IMR-90 (cell line): ENCODE measurements at regions not wholly inside any gene's neighbourhood (a gene's known extent, or its start where the extent isn't known, plus 50 kb on each side); places are given as distances from the start of the nearest gene placed in this dataset.
A peak's percentile ranks its signal among the peaks of the same experiment; 100 is the strongest.

ENCODE experiments used
- ATAC-seq: fragments of 200-7000 bp; cut with Tn5 transposase; 2 replicates; pipeline ENCODE4 v1.9.1; 2020; ENCODE audit warnings: low read depth, mild to moderate bottlenecking, moderate library complexity
- BruUV-seq: library from RNA; stranded (reverse); fragments of 400-500 nt; replicated peaks from 2 replicates; lab custom pipeline; 2021; lab: Mats Ljungman, UMichigan
- CTCF ChIA-PET: fragments of 300-600 bp; formaldehyde crosslinking; extraction: SDS; loops from one replicate; lab custom pipeline; 2021; ENCODE audit warnings: antibody characterized with exemption; lab: Yijun Ruan, JAX
- POLR2A ChIA-PET: fragments of 300-600 bp; sonication (Branson Sonifier 250); formaldehyde crosslinking; loops from one replicate; lab custom pipeline; 2022; ENCODE audit warnings: antibody characterized with exemption; ENCODE audit not compliant: unreplicated experiment; lab: Charles Lee
- DNase-seq: peaks from one replicate; pipeline ENCODE4 v3.0.0; 2013
- H2AFZ ChIP-seq: replicated peaks from 2 replicates; pipeline ENCODE3; 2013; ENCODE audit warnings: low read length, mild to moderate bottlenecking; ENCODE audit not compliant: poor library complexity
- H2AK5ac ChIP-seq: 2 replicates; pipeline ENCODE4 v1.6.1; 2013; ENCODE audit warnings: low read depth, low read length, inconsistent platforms
- H2AK9ac ChIP-seq: replicated peaks from 2 replicates; pipeline ENCODE3; 2013; ENCODE audit warnings: mild to moderate bottlenecking, low read depth, low read length, moderate library complexity; ENCODE audit not compliant: poor library complexity
- H2BK120ac ChIP-seq: 2 replicates; pipeline ENCODE4 v1.6.1; 2013; ENCODE audit warnings: low read depth, low read length, inconsistent platforms
- H2BK15ac ChIP-seq: 3 replicates; pipeline ENCODE4 v1.6.1; 2013; ENCODE audit warnings: low read depth, low read length, inconsistent platforms
- H2BK20ac ChIP-seq: 2 replicates; pipeline ENCODE4 v1.6.1; 2013; ENCODE audit warnings: low read depth, mild to moderate bottlenecking, inconsistent platforms, low read length, moderate library complexity
- H2BK5ac ChIP-seq: 2 replicates; pipeline ENCODE4 v1.6.1; 2013; ENCODE audit warnings: mild to moderate bottlenecking, low read depth, low read length, inconsistent platforms; ENCODE audit not compliant: poor library complexity, severe bottlenecking
- H3K14ac ChIP-seq: replicated peaks from 2 replicates; pipeline ENCODE4 v1.6.1; 2013; ENCODE audit warnings: low read depth, low read length, inconsistent platforms
- H3K18ac ChIP-seq: 2 replicates; pipeline ENCODE4 v1.6.1; 2013; ENCODE audit warnings: low read depth, low read length, control low read depth
- H3K23ac ChIP-seq: 2 replicates; pipeline ENCODE4 v1.6.1; 2013; ENCODE audit warnings: low read depth, low read length, inconsistent platforms
- H3K27ac ChIP-seq: 2 replicates; pipeline ENCODE4 v1.5.1; 2013; ENCODE audit warnings: mild to moderate bottlenecking, control low read depth, low read length; ENCODE audit not compliant: insufficient read depth
- H3K27me3 ChIP-seq: 2 replicates; pipeline ENCODE4 v1.6.1; 2013; ENCODE audit warnings: low read length; ENCODE audit not compliant: control insufficient read depth, insufficient read depth
- H3K36me3 ChIP-seq: 2 replicates; pipeline ENCODE4 v1.6.1; 2013; ENCODE audit warnings: low read length, mixed read lengths; ENCODE audit not compliant: control insufficient read depth, insufficient read depth
- H3K4ac ChIP-seq: 2 replicates; pipeline ENCODE4 v1.6.1; 2013; ENCODE audit warnings: low read depth, low read length, inconsistent platforms
- H3K4me1 ChIP-seq: 2 replicates; pipeline ENCODE4 v1.6.1; 2013; ENCODE audit warnings: low read length, mixed read lengths; ENCODE audit not compliant: control insufficient read depth, insufficient read depth
- H3K4me2 ChIP-seq: 2 replicates; pipeline ENCODE4 v1.6.1; 2013; ENCODE audit warnings: low read depth, mild to moderate bottlenecking, control low read depth, low read length, moderate library complexity
- H3K4me3 ChIP-seq: 2 replicates; pipeline ENCODE4 v1.5.1; 2013; ENCODE audit warnings: low read depth, mild to moderate bottlenecking, control low read depth, low read length, moderate library complexity; ENCODE audit not compliant: insufficient read depth
- H3K56ac ChIP-seq: 2 replicates; pipeline ENCODE4 v1.6.1; 2013; ENCODE audit warnings: low read length, inconsistent platforms; ENCODE audit not compliant: insufficient read depth; ENCODE audit errors: extremely low read depth
- H3K79me1 ChIP-seq, 2 experiments: 2 replicates each; pipeline ENCODE4 v1.6.1; 2013; ENCODE audit warnings: low read length in 2 of 2, inconsistent platforms in 1 of 2, low read depth in 1 of 2
- H3K9ac ChIP-seq: 2 replicates; pipeline ENCODE4 v1.6.1; 2013; ENCODE audit warnings: low read depth, low read length, control low read depth
- H3K9me1 ChIP-seq: 2 replicates; pipeline ENCODE4 v1.6.1; 2013; ENCODE audit warnings: low read length, inconsistent platforms; ENCODE audit not compliant: insufficient read depth
- H3K9me3 ChIP-seq: 2 replicates; pipeline ENCODE4 v1.6.1; 2013; ENCODE audit warnings: low read length; ENCODE audit not compliant: control insufficient read depth, insufficient read depth
- H4K20me1 ChIP-seq: 2 replicates; pipeline ENCODE4 v1.6.1; 2013; ENCODE audit warnings: low read length, inconsistent platforms; ENCODE audit not compliant: insufficient read depth
- H4K5ac ChIP-seq: 2 replicates; pipeline ENCODE4 v1.6.1; 2013; ENCODE audit warnings: mild to moderate bottlenecking, low read depth, low read length, control low read depth
- H4K8ac ChIP-seq, 2 experiments: 2 replicates each; pipeline ENCODE4 v1.6.1; 2013; ENCODE audit warnings: low read depth in 2 of 2, low read length in 2 of 2, control low read depth in 1 of 2, inconsistent platforms in 1 of 2
- H4K91ac ChIP-seq: 2 replicates; pipeline ENCODE4 v1.6.1; 2013; ENCODE audit warnings: low read depth, low read length, inconsistent platforms; ENCODE audit not compliant: insufficient read depth
- MAFK ChIP-seq: IDR thresholded peaks from 2 replicates; pipeline ENCODE4 v1.6.1; 2012; ENCODE audit warnings: low read depth, low read length, improper control_type of control experiment
- MAZ ChIP-seq: IDR thresholded peaks from 2 replicates; pipeline ENCODE4 v1.6.1; 2012; ENCODE audit warnings: low read depth, mild to moderate bottlenecking, low read length, improper control_type of control experiment, moderate library complexity, borderline replicate concordance
- POLR2A ChIP-seq: IDR thresholded peaks from 2 replicates; pipeline ENCODE4 v1.6.1; 2012; ENCODE audit warnings: mild to moderate bottlenecking, low read depth, low read length
- RAD21 ChIP-seq: IDR thresholded peaks from 2 replicates; pipeline ENCODE4 v1.6.1; 2012; ENCODE audit warnings: low read length, improper control_type of control experiment
- RCOR1 ChIP-seq: IDR thresholded peaks from 2 replicates; pipeline ENCODE4 v1.6.1; 2012; ENCODE audit warnings: mild to moderate bottlenecking, low read length, improper control_type of control experiment; ENCODE audit not compliant: insufficient replicate concordance
- SMC3 ChIP-seq: fragments of 150-350 bp; IDR thresholded peaks from 2 replicates; pipeline ENCODE4 v1.6.1; 2016; ENCODE audit warnings: low read depth, mild to moderate bottlenecking, antibody characterized with exemption, low read length, moderate library complexity
- WGBS, 2 experiments: methylation state at CpG; one replicate each; pipeline versions ENCODE4 v1.1.5 to v1.1.7; 2013; ENCODE audit warnings: missing lambda C conversion rate in 2 of 2; ENCODE audit not compliant: insufficient read length in 1 of 2; ENCODE audit errors: extremely low coverage in 2 of 2; 5-methylcytosine and 5-hydroxymethylcytosine counted together
- dilution Hi-C: fragments of 300-500 bp; cut with HindIII; formaldehyde crosslinking; loops from one replicate; pipeline ENCODE4 v1.14.3; 2018; ENCODE audit warnings: low sequenced_read_pairs; ENCODE audit not compliant: unreplicated experiment
- in situ Hi-C: fragments of 300-500 bp; cut with MboI; formaldehyde crosslinking; loops from 3 replicates; pipeline ENCODE4 v1.14.3; 2019; ENCODE audit warnings: low sequenced_read_pairs, inconsistent platforms, mixed read lengths
- intact Hi-C: fragments of 100-400 bp; cut with micrococcal nuclease; formaldehyde crosslinking; loops from 2 replicates; pipeline ENCODE4 v1.10.0; 2022
- TF ChIP-seq, protein P1 (sequence below): conservative IDR thresholded peaks from 2 replicates; pipeline ENCODE4 v1.5.1; 2012; ENCODE audit warnings: mild to moderate bottlenecking, low read depth, low read length, improper control_type of control experiment

DNA sequence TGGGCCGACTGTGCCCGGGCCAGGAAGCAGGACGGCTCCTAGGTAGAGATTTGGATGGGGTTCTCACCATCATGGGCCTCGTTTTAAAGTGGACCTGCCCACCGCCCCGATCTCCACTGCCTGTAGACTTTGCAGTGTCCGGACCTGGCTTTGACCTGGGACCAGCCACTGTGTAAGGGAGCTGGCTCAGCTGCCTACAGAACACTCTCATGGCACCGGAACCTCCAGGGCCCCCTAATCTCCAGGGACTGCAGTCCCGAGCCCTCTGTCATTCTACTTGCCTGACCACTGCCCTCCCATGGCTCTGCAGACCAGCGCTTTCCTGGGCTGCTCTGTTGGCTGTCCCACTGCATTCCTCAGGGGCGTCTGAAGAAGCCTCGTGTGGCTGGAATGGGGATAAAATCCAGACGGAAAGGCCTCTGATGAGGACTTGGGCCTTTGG is 120.8 kb downstream of the GLI2 start:
- CTCF ChIA-PET: interaction anchor here (0.6 to 1.2 kb wide), 2 partner anchors 19 to 97 kb away, joined by 3 to 4 read pairs; no protein-coding TSS in a partner anchor
- in situ Hi-C loops (no loop called here), dilution Hi-C loops (no loop called here), intact Hi-C loops (loop anchor here (1.0 kb wide), 1 partner anchor 161 kb away; no protein-coding TSS in a partner anchor)
- BruUV-seq: no TSS peak
- no peak overlapping the region; the same call in 1 of the 2 replicates for H2BK120ac ChIP-seq
- H3K23ac ChIP-seq: no peak overlapping the region
- WGBS, 2 experiments: 90% methylated on average over 2 of the region's 13 CpGs; no CpG with 5 or more reads in 1 of the 2 experiments
- no peak overlapping the region for H2BK15ac ChIP-seq
- peaks cover 2% of the 10 kb centered on the region; the same call in 1 of the 2 replicates for H3K36me3 ChIP-seq
- H3K18ac ChIP-seq: no peak overlapping the region
- no peak overlapping the region for H2AFZ ChIP-seq
- no peak overlapping the region for H4K8ac ChIP-seq
- no peak overlapping the region for H2BK20ac ChIP-seq
- no peak overlapping the region for H3K56ac ChIP-seq
- H3K9ac ChIP-seq: no peak overlapping the region
- peaks cover 41 to 96% of the 10 kb centered on the region in 2 experiments; a peak in 3 of 4 replicates for H3K79me1 ChIP-seq
- H3K4me1 ChIP-seq: peaks cover 27% of the 10 kb centered on the region
- H3K4ac ChIP-seq: peak overlapping the region; percentile 6; the same call in 1 of the 2 replicates
- peaks cover 52% of the 10 kb centered on the region for H3K9me1 ChIP-seq
- H4K20me1 ChIP-seq: peaks cover 79% of the 10 kb centered on the region
- H3K4me3 ChIP-seq: no peak overlapping the region
- H2BK5ac ChIP-seq: no peak overlapping the region
- no peak overlapping the region for H4K91ac ChIP-seq
- no peaks in the 10 kb centered on the region for H3K27me3 ChIP-seq
- no peak overlapping the region for H3K27ac ChIP-seq
- POLR2A ChIA-PET: no interaction called here
- H2AK5ac ChIP-seq: no peak overlapping the region
- no peak overlapping the region for H3K4me2 ChIP-seq
- H3K9me3 ChIP-seq: no peaks in the 10 kb centered on the region
- no peak overlapping the region; the same call in 1 of the 2 replicates for H3K14ac ChIP-seq
- no peak overlapping the region for H4K5ac ChIP-seq
- no peak overlapping the region for H2AK9ac ChIP-seq
- DNase-seq: peak; percentile 63
- ATAC-seq: peak; percentile 79
- no peak for TF ChIP-seq RCOR1
- TF ChIP-seq MAFK: no peak
- TF ChIP-seq, protein P1, sequence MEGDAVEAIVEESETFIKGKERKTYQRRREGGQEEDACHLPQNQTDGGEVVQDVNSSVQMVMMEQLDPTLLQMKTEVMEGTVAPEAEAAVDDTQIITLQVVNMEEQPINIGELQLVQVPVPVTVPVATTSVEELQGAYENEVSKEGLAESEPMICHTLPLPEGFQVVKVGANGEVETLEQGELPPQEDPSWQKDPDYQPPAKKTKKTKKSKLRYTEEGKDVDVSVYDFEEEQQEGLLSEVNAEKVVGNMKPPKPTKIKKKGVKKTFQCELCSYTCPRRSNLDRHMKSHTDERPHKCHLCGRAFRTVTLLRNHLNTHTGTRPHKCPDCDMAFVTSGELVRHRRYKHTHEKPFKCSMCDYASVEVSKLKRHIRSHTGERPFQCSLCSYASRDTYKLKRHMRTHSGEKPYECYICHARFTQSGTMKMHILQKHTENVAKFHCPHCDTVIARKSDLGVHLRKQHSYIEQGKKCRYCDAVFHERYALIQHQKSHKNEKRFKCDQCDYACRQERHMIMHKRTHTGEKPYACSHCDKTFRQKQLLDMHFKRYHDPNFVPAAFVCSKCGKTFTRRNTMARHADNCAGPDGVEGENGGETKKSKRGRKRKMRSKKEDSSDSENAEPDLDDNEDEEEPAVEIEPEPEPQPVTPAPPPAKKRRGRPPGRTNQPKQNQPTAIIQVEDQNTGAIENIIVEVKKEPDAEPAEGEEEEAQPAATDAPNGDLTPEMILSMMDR: peak; percentile 59
- peak; percentile 50 for TF ChIP-seq SMC3
- TF ChIP-seq MAZ: no peak
- TF ChIP-seq RAD21: peak; percentile 48
- no peak for TF ChIP-seq POLR2A
